ENCODE measurements at regions not wholly inside any gene's neighbourhood (a gene's known extent, or its start where the extent isn't known, plus 50 kb on each side); places are given as distances from the start of the nearest gene placed in this dataset.

GRCh38 chr5:73365301-73365853, 83.2 kb downstream of the FOXD1 start:
- no peak for TF ChIP-seq CTCF (optimal IDR thresholded peaks at IDR 0.05 in 1 of 3, IDR thresholded peaks at IDR 0.05 in 1 of 3, conservative IDR thresholded peaks at IDR 0.05 in 1 of 3; ENCODE audit: extremely low read depth in 1 of 3, insufficient read depth in 2 of 3, low read length in 3 of 3)
- TF ChIP-seq EZH2 (IDR thresholded peaks at IDR 0.05; ENCODE audit: low read length): no peak
